Activated naive CD4-positive, alpha-beta T cell treated with anti-CD3 and anti-CD28 coated beads for 36 hours (primary cell): ENCODE measurements at regions not wholly inside any gene's neighbourhood (a gene's known extent, or its start where the extent isn't known, plus 50 kb on each side); places are given as distances from the start of the nearest gene placed in this dataset.

Source experiments
- CTCF ChIA-PET: fragments of 350-600 bp; sonication (Branson Sonifier 250); formaldehyde crosslinking; loops from one replicate; lab custom pipeline; 2021; ENCODE audit warnings: antibody characterized with exemption; lab: Charles Lee
- DNase-seq: peaks from one replicate; pipeline ENCODE4 v3.0.0-alpha.2; 2020
- H3K27ac Mint-ChIP-seq: one replicate; pipeline ENCODE4 v1.8.0; 2021; ENCODE audit warnings: mild to moderate bottlenecking, mixed read lengths
- H3K27me3 Mint-ChIP-seq: one replicate; pipeline ENCODE4 v1.8.0; 2021; ENCODE audit warnings: low read depth, mixed read lengths
- H3K36me3 Mint-ChIP-seq: one replicate; pipeline ENCODE4 v1.8.0; 2021; ENCODE audit warnings: low read depth, mixed read lengths
- H3K4me1 Mint-ChIP-seq: one replicate; pipeline ENCODE4 v1.8.0; 2021; ENCODE audit warnings: low read depth, mixed read lengths
- H3K4me3 Mint-ChIP-seq: one replicate; pipeline ENCODE4 v1.8.0; 2021; ENCODE audit warnings: mild to moderate bottlenecking, moderate library complexity, mixed read lengths
- H3K9me3 Mint-ChIP-seq: one replicate; pipeline ENCODE4 v1.8.0; 2021; ENCODE audit warnings: mixed read lengths
- intact Hi-C: fragments of 100-400 bp; cut with micrococcal nuclease; formaldehyde crosslinking; loops from one replicate; pipeline ENCODE4 v1.15.1; 2023

- Mint-ChIP-seq H3K27me3 (no peaks in the 10 kb centered on the region), H3K9me3 (no peaks in the 10 kb centered on the region), H3K4me1 (no peaks in the 10 kb centered on the region), H3K36me3 (no peaks in the 10 kb centered on the region), H3K4me3 (no peak overlapping the region), H3K27ac (no peak overlapping the region)
- DNase-seq: no peak
- intact Hi-C loops: loop anchor here (5.0 kb wide), 1 partner anchor 378 kb away; no protein-coding TSS in a partner anchor
- CTCF ChIA-PET: interaction anchor here (0.7 kb wide), 1 partner anchor 111 kb away, joined by 3 read pairs; no protein-coding TSS in a partner anchor
Measured at GRCh38 chrX:39144956-39145355, 343.7 kb downstream of the MID1IP1 start.

DNA sequence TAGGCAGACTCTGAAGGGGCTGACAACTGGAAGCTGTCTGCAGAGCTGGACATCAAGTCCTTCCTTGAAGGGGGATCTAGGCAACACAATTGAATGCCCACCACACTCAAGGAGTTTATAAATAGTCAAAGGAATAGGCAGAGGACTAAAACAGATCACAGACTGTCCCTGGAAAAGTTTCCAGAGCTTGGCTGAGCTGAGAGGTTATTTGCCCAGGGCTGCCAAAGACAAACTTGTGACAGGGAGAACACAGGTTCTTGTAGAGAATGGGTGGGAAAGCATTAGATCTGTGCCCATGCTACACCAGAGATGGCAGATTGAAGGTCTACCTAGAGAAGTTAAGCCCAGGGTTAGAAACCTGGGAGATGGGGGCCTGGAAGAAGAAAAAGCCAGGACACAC lies 344.6 kb downstream of the MID1IP1 start:
- H3K36me3 Mint-ChIP-seq: no peaks in the 10 kb centered on the region
- H3K27me3 Mint-ChIP-seq: no peaks in the 10 kb centered on the region
- H3K4me1 Mint-ChIP-seq: no peaks in the 10 kb centered on the region
- intact Hi-C loops: loop anchor here (5.0 kb wide), 1 partner anchor 379 kb away; no protein-coding TSS in a partner anchor
- CTCF ChIA-PET: no interaction called here
- no peak for DNase-seq
- H3K27ac Mint-ChIP-seq: no peak overlapping the region
- H3K4me3 Mint-ChIP-seq: no peak overlapping the region
- no peaks in the 10 kb centered on the region for H3K9me3 Mint-ChIP-seq

- no peak overlapping the region for H3K27ac Mint-ChIP-seq
- H3K9me3 Mint-ChIP-seq: no peaks in the 10 kb centered on the region
- H3K4me1 Mint-ChIP-seq: no peaks in the 10 kb centered on the region
- H3K4me3 Mint-ChIP-seq: no peak overlapping the region
- H3K36me3 Mint-ChIP-seq: no peaks in the 10 kb centered on the region
- CTCF ChIA-PET: interaction anchor here (0.9 to 1.6 kb wide), 8 partner anchors 10 to 394 kb away, joined by 3 to 4 read pairs (median 3); no protein-coding TSS in a partner anchor
- DNase-seq: peak; percentile 76
- no peaks in the 10 kb centered on the region for H3K27me3 Mint-ChIP-seq
- intact Hi-C loops: loop anchor here (1.0 to 5.0 kb wide), 3 partner anchors 382 to 485 kb away; no protein-coding TSS in a partner anchor
Measured at GRCh38 chrX:39149761-39150160, 348.5 kb downstream of the MID1IP1 start.

- Mint-ChIP-seq H3K4me1 (no peaks in the 10 kb centered on the region), H3K27me3 (no peaks in the 10 kb centered on the region), H3K36me3 (no peaks in the 10 kb centered on the region), H3K4me3 (no peak overlapping the region), H3K27ac (no peak overlapping the region), H3K9me3 (no peaks in the 10 kb centered on the region)
- intact Hi-C loops: loop anchor here (1.0 kb wide), 1 partner anchor 396 kb away; no protein-coding TSS in a partner anchor
- no peak for DNase-seq
- CTCF ChIA-PET: interaction anchor here (0.9 to 1.6 kb wide), 6 partner anchors 12 to 395 kb away, joined by 3 read pairs; no protein-coding TSS in a partner anchor
Measured at GRCh38 chrX:39150220-39150619, 349.0 kb downstream of the MID1IP1 start.

DNA sequence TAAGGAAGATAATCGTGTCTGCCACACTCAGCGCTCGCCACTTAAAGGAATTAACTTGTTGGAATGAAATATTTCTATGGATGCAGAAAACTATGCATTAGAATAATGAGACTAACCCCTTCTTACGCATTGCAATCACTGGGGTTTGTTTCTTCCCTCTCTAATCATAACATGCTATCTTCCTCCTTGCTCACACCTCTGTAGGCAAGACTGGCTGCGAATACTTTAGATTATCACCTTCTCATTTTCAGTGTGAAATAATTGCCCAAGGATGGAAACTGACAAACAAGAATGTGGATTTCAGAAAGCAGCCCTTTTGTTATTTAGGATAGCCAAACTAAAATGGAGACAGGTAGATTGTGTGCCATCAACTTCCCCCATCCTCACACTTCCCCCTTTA lies 349.4 kb downstream of the MID1IP1 start:
- Mint-ChIP-seq H3K4me1 (no peaks in the 10 kb centered on the region), H3K36me3 (no peaks in the 10 kb centered on the region), H3K9me3 (no peaks in the 10 kb centered on the region), H3K27ac (no peak overlapping the region), H3K4me3 (no peak overlapping the region), H3K27me3 (no peaks in the 10 kb centered on the region)
- intact Hi-C loops: loop anchor here (1.0 kb wide), 1 partner anchor 396 kb away; no protein-coding TSS in a partner anchor
- no peak for DNase-seq
- CTCF ChIA-PET: interaction anchor here (1.3 kb wide), 1 partner anchor 10 kb away, joined by 5 read pairs; no protein-coding TSS in a partner anchor

DNA sequence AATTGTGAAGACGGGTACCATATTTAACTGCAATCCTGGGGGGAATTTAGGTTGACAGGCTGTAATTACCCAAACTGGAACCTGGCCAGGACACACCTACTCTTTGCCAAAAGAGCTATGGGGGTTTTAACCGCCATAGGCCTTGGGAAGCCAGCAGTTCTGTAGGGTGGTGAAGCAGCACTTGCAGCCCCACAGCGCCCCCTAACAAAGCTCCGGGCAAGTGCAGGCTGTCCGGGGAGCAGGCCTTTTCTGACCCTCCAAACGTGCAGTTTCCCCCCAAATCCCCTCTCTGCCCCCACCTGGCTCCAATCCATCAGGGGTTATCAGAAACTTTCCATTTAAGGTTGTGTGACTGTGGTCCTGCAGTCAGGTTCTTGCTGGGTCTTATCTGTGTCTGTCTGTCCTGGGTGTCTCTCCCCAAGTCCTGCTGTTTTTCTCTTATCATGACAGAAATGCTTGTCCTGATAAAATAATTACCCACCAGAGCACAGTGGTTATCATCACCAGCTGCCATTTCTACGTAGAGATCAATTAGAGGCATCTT lies 350.9 kb downstream of the MID1IP1 start:
- H3K4me3 Mint-ChIP-seq: no peak overlapping the region
- H3K4me1 Mint-ChIP-seq: no peaks in the 10 kb centered on the region
- peak; percentile 57 for DNase-seq
- no peaks in the 10 kb centered on the region for H3K36me3 Mint-ChIP-seq
- H3K27me3 Mint-ChIP-seq: no peaks in the 10 kb centered on the region
- no peak overlapping the region for H3K27ac Mint-ChIP-seq
- H3K9me3 Mint-ChIP-seq: no peaks in the 10 kb centered on the region
- CTCF ChIA-PET: interaction anchor here (0.7 to 1.3 kb wide), 5 partner anchors 8 to 494 kb away, joined by 3 to 5 read pairs (median 3); no protein-coding TSS in a partner anchor
- intact Hi-C loops: no loop called here

DNA sequence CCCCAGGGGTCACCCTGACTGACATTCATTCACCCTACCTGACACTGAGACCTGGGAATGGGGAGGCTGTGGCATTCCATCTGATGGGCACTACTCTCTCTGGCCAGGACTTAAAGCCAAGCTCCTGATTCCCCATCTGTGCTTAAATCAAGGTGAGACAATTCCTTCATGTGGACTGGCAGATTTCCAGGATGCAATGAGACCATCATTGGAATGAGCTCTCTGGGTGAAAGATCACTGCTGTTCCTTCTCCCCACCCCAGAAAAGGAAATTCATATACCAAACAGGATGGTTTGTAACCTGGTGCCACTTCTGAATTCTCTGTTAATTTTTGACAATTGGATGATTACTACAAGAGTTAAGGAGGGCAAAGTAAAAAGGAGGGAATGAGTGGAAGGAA lies 354.8 kb downstream of the MID1IP1 start:
- CTCF ChIA-PET: no interaction called here
- Mint-ChIP-seq H3K27me3 (no peaks in the 10 kb centered on the region), H3K27ac (no peak overlapping the region), H3K4me3 (no peak overlapping the region), H3K36me3 (no peaks in the 10 kb centered on the region), H3K4me1 (peaks cover 3% of the 10 kb centered on the region), H3K9me3 (no peaks in the 10 kb centered on the region)
- intact Hi-C loops: no loop called here
- no peak for DNase-seq

GRCh38 chrX:39157006-39157405 lies 355.7 kb downstream of the MID1IP1 start:
- H3K36me3 Mint-ChIP-seq: no peaks in the 10 kb centered on the region
- no peaks in the 10 kb centered on the region for H3K9me3 Mint-ChIP-seq
- H3K27me3 Mint-ChIP-seq: no peaks in the 10 kb centered on the region
- no peak overlapping the region for H3K4me3 Mint-ChIP-seq
- CTCF ChIA-PET: no interaction called here
- intact Hi-C loops: no loop called here
- H3K4me1 Mint-ChIP-seq: peaks cover 7% of the 10 kb centered on the region
- no peak for DNase-seq
- no peak overlapping the region for H3K27ac Mint-ChIP-seq

DNA sequence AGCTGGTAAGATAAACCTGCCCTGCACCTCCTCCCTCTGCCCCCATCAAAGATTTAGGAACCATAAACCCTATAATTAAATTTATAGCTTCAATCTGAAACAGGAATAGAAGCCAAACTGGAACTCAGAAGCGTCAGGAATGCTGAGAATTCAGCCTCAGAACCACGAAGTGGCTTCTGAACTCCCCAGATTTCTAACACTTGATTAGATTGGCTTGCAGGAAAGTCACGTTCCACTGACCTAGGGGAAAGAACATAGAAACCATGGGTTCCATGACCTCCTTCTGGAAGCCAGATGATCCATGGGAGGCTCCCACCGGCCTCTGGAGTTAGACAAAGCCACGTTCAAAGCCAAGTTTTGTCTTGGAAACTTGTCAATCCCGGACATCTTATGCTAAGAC lies 356.5 kb downstream of the MID1IP1 start:
- intact Hi-C loops: no loop called here
- Mint-ChIP-seq H3K9me3 (no peaks in the 10 kb centered on the region), H3K36me3 (no peaks in the 10 kb centered on the region), H3K4me1 (peaks cover 12% of the 10 kb centered on the region), H3K27me3 (no peaks in the 10 kb centered on the region), H3K27ac (no peak overlapping the region), H3K4me3 (no peak overlapping the region)
- CTCF ChIA-PET: interaction anchor here (1.1 kb wide), 1 partner anchor 10 kb away, joined by 3 read pairs; no protein-coding TSS in a partner anchor
- no peak for DNase-seq

DNA sequence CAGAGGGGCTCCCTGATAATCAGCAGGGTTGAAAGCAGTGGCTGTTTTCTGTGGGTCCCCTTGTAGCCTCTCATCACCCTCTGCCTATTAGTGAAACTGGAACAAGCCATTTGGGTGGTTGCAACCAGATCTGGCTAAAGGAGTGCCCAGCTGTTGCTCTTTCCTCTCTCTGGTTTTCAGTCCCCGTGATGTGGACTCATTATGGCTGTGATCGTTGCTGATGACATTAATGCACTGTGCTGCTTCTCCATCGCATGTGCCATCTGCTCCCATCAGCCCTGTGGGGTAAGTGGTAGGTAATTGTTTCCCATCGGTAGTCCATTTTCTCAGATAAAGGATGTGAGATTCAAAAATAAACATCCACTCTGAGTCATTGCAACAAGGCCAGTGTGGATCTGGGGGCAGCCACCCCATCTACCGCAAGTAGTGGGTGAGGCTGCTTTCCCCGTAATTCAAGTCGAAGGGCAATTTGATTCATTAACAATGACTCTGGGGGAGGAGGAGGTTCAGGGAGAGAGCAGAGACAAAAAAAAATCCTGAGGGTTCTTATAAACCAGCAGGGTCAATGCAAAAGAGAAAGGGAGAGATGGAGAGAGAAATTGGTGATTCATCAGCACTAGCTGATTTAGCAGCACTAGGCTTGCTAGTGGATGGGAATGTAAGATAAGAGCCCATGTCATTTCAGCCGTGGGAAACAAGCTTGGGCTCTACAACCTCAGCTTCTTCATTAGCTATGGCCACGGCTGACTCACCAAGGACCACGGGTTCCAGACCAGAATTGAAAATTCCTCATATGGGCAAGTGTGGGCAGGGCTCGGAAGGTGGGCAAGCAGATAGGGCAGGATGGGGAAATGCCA lies 357.8 kb downstream of the MID1IP1 start:
- Mint-ChIP-seq H3K4me3 (no peak overlapping the region), H3K27me3 (peaks cover 2% of the 10 kb centered on the region), H3K36me3 (no peaks in the 10 kb centered on the region), H3K4me1 (peaks cover 20% of the 10 kb centered on the region), H3K9me3 (no peaks in the 10 kb centered on the region), H3K27ac (no peak overlapping the region)
- CTCF ChIA-PET: no interaction called here
- DNase-seq: no peak
- intact Hi-C loops: no loop called here

- Mint-ChIP-seq H3K27me3 (peaks cover 2% of the 10 kb centered on the region), H3K27ac (no peak overlapping the region), H3K4me1 (peaks cover 23% of the 10 kb centered on the region), H3K36me3 (no peaks in the 10 kb centered on the region), H3K4me3 (no peak overlapping the region), H3K9me3 (no peaks in the 10 kb centered on the region)
- intact Hi-C loops: loop anchor here (5.0 kb wide), 2 partner anchors 37 to 287 kb away; no protein-coding TSS in a partner anchor
- DNase-seq: no peak
- CTCF ChIA-PET: interaction anchor here (1.8 kb wide), 1 partner anchor 9 kb away, joined by 5 read pairs; no protein-coding TSS in a partner anchor
Measured at GRCh38 chrX:39159921-39160507, 358.8 kb downstream of the MID1IP1 start.
